ENCODE measurements at regions not wholly inside any gene's neighbourhood (a gene's known extent, or its start where the extent isn't known, plus 50 kb on each side); places are given as distances from the start of the nearest gene placed in this dataset.

GRCh38 chr2:94758546-94758945 lies 112.7 kb upstream of the TEKT4 start:
- TF ChIP-seq CTCF (conservative IDR thresholded peaks at IDR 0.05; ENCODE audit: low read depth, low read length), result no peak
- no peak for TF ChIP-seq EZH2 (IDR thresholded peaks at IDR 0.05; ENCODE audit: low read length, unreplicated experiment)
- TF ChIP-seq EZH2phosphoT487 (IDR thresholded peaks at IDR 0.05; ENCODE audit: borderline replicate concordance, low read length), result no peak
